ENCODE measurements at regions not wholly inside any gene's neighbourhood (a gene's known extent, or its start where the extent isn't known, plus 50 kb on each side); places are given as distances from the start of the nearest gene placed in this dataset.

- in situ Hi-C loops (cut with HindIII; ENCODE audit: low pct_ligation_motif_present, low sequenced_read_pairs), result no loop called here
- H3K27me3 ChIP-seq (replicated peaks), result no peaks in the 10 kb centered on the region
Observed at GRCh38 chr11:70769521-70769920, 371.2 kb downstream of the CTTN start.

GRCh38 chr11:70771099-70771885 is 373.0 kb downstream of the CTTN start:
- Histone ChIP-seq H3K36me3 (replicated peaks) (no peaks in the 10 kb centered on the region), H3K27ac (no peak overlapping the region), H3K27me3 (replicated peaks) (no peaks in the 10 kb centered on the region), H3K4me3 (ENCODE audit: low read depth, low read length) (no peak overlapping the region)
- in situ Hi-C loops (cut with HindIII; ENCODE audit: low pct_ligation_motif_present, low sequenced_read_pairs), result no loop called here
- no peak for DNase-seq
- TF ChIP-seq, protein P1, sequence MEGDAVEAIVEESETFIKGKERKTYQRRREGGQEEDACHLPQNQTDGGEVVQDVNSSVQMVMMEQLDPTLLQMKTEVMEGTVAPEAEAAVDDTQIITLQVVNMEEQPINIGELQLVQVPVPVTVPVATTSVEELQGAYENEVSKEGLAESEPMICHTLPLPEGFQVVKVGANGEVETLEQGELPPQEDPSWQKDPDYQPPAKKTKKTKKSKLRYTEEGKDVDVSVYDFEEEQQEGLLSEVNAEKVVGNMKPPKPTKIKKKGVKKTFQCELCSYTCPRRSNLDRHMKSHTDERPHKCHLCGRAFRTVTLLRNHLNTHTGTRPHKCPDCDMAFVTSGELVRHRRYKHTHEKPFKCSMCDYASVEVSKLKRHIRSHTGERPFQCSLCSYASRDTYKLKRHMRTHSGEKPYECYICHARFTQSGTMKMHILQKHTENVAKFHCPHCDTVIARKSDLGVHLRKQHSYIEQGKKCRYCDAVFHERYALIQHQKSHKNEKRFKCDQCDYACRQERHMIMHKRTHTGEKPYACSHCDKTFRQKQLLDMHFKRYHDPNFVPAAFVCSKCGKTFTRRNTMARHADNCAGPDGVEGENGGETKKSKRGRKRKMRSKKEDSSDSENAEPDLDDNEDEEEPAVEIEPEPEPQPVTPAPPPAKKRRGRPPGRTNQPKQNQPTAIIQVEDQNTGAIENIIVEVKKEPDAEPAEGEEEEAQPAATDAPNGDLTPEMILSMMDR (IDR thresholded peaks at IDR 0.05; ENCODE audit: low read depth, low read length, missing control alignments), result no peak

More at GRCh38 chr11:70769521-70769920, 371.2 kb downstream of the CTTN start:
- Histone ChIP-seq H3K27ac (no peak overlapping the region), H3K36me3 (replicated peaks) (no peaks in the 10 kb centered on the region), H3K4me3 (ENCODE audit: low read depth, low read length) (no peak overlapping the region)
- no peak for DNase-seq
- TF ChIP-seq, protein P1 (IDR thresholded peaks at IDR 0.05; ENCODE audit: low read depth, low read length, missing control alignments), result no peak

- no peak for DNase-seq
- TF ChIP-seq, protein P1 (IDR thresholded peaks at IDR 0.05; ENCODE audit: low read depth, low read length, missing control alignments), result no peak
- no peak overlapping the region for H3K27ac ChIP-seq
- in situ Hi-C loops (cut with HindIII; ENCODE audit: low pct_ligation_motif_present, low sequenced_read_pairs), result no loop called here
- H3K27me3 ChIP-seq (replicated peaks), result no peaks in the 10 kb centered on the region
- H3K36me3 ChIP-seq (replicated peaks), result no peaks in the 10 kb centered on the region
- H3K4me3 ChIP-seq (ENCODE audit: low read depth, low read length), result no peak overlapping the region
Observed at GRCh38 chr11:70772950-70773349, 374.6 kb downstream of the CTTN start.

- TF ChIP-seq, protein P1 (IDR thresholded peaks at IDR 0.05; ENCODE audit: low read depth, low read length, missing control alignments), result no peak
- Histone ChIP-seq H3K4me3 (ENCODE audit: low read depth, low read length) (no peak overlapping the region), H3K36me3 (replicated peaks) (no peaks in the 10 kb centered on the region), H3K27ac (no peak overlapping the region), H3K27me3 (replicated peaks) (no peaks in the 10 kb centered on the region)
- in situ Hi-C loops (cut with HindIII; ENCODE audit: low pct_ligation_motif_present, low sequenced_read_pairs), result no loop called here
- DNase-seq, result no peak
Observed at GRCh38 chr11:70775386-70776075, 377.2 kb downstream of the CTTN start.

DNA sequence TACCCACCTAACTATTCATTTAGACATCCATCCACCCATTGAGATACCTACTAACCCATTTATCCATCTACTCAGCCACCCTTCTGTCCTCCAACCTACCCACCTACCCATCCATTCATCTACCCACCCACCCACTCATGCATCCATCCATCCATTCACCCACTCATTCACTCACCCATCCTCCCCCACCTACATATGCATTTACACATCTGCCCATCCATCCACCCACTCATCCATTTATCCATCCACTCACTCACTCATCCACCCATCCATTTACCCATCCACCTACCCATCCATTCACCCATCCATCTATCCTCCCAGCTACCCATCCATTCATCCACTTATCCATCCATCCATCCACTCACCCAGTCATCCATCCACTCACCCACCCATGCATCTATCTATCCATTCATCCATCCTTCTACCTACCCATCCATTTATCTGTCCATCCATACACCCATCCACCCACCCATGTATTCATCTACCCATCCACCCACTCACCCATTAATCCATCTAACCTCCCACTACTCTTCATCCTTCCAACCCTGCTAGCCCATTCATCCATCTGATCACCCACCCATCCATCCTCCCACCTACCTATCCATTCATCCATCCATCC is 378.7 kb downstream of the CTTN start:
- TF ChIP-seq, protein P1 (IDR thresholded peaks at IDR 0.05; ENCODE audit: low read depth, low read length, missing control alignments), result no peak
- no peaks in the 10 kb centered on the region for H3K36me3 ChIP-seq (replicated peaks)
- DNase-seq, result no peak
- H3K4me3 ChIP-seq (ENCODE audit: low read depth, low read length), result no peak overlapping the region
- in situ Hi-C loops (cut with HindIII; ENCODE audit: low pct_ligation_motif_present, low sequenced_read_pairs), result no loop called here
- no peaks in the 10 kb centered on the region for H3K27me3 ChIP-seq (replicated peaks)
- no peak overlapping the region for H3K27ac ChIP-seq
